ENCODE measurements at regions not wholly inside any gene's neighbourhood (a gene's known extent, or its start where the extent isn't known, plus 50 kb on each side); places are given as distances from the start of the nearest gene placed in this dataset.

GRCh38 chr15:38090678-38091077 is 156.2 kb downstream of the TMCO5A start:
- no peak for TF ChIP-seq CTCF (conservative IDR thresholded peaks at IDR 0.05; ENCODE audit: low read depth, low read length)
- no peak for TF ChIP-seq EZH2 (IDR thresholded peaks at IDR 0.05; ENCODE audit: low read length, unreplicated experiment)
- no peak for TF ChIP-seq EZH2phosphoT487 (IDR thresholded peaks at IDR 0.05; ENCODE audit: borderline replicate concordance, low read length)
